ENCODE measurements at regions not wholly inside any gene's neighbourhood (a gene's known extent, or its start where the extent isn't known, plus 50 kb on each side); places are given as distances from the start of the nearest gene placed in this dataset.

DNA sequence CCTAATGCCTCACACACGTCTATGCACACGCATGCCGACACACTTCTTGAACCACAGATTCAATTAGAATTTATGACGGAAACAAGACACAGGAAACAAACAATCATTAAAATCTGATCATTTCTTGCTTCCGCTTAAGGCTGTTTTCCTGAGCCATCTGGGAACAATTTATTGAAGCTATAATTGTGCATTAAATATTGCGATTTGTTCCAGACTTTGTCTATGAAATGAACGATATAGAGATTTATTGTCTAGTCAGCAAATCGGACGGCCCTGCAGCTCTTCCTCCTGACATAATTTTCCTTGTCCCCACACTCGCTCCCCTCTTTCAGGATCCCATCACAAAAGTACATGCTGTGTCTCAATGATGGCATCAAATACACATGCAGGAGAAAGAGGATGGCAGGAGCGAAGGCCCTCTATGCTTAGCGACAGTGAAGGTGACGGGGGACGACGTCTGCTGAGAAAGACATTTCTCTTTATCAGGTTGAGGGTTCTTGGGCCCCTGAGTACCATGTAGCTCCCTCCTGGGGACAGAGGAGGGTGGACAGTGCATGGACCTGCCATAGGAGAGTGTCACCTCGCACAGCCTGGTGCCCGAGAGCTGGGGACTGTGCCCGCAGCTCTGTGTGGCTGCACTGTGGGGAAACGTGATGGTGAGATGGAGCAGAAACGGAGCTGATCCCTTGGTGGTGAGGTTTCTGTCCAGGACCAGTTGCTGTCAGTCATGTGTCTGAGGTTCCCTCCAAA lies 157.3 kb downstream of the ACKR3 start:
- H3K27ac Mint-ChIP-seq, result no peak overlapping the region
- no peak for DNase-seq
- H3K9me3 Mint-ChIP-seq, result peaks cover 0 to 1% (median 0%) of the 10 kb centered on the region in 7 donors
- no peak for ATAC-seq (ENCODE audit: low read depth in 2 of 2)
- no peaks in the 10 kb centered on the region for H3K36me3 Mint-ChIP-seq
- H3K27me3 Mint-ChIP-seq, result peaks cover 0 to 13% (median 12%) of the 10 kb centered on the region in 3 donors
- no peak overlapping the region for H3K4me3 Mint-ChIP-seq
- H3K4me1 Mint-ChIP-seq, result no peaks in the 10 kb centered on the region

DNA sequence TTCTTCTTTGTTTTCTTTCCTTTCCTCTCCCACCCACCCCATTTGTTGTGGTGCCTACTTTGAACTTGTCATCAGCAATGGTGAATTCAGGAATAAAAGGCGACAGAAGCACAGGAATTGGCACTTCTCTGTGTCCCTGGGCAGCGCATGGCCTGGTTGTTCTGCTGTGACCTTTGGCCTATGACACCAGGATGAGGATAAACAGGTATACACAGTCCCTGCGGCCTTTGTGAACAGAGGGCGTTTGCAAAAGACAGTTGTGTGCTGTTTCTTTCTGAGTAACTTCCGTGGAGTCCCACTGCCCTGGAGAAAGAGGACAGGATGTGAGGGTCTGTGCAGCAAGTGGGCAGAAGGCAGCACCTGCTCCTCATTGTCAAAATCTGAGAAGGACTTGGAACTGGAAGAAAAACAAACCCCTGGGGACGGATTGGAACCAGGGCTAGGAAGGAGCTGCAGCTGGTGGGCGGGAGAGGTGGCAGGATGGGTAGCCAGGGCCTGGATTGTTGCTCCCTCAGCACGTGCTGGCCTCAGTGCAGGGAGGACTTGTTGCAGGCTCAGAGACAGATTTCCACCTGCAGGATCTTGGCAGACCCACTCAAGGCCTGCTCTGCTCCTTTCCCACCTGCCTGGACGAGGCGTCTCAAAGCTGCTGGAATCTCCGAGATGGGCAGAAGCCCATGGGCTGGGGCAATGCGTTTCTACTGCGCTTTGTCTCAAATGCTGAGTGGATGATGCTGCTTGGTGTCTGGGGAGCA lies 159.5 kb downstream of the ACKR3 start:
- ATAC-seq (ENCODE audit: low read depth in 2 of 2), result no peak
- no peaks in the 10 kb centered on the region for H3K4me1 Mint-ChIP-seq

GRCh38 chr2:236730393-236730792 lies 160.8 kb downstream of the ACKR3 start:
- Mint-ChIP-seq H3K27ac (no peak overlapping the region), H3K27me3 (peaks cover 0 to 13% (median 6%) of the 10 kb centered on the region in 3 donors), H3K4me1 (no peaks in the 10 kb centered on the region), H3K36me3 (no peaks in the 10 kb centered on the region), H3K4me3 (no peak overlapping the region), H3K9me3 (peaks cover 0 to 1% (median 0%) of the 10 kb centered on the region in 7 donors)
- no peak for ATAC-seq (ENCODE audit: low read depth in 2 of 2)
- no peak for DNase-seq

More for the DNA sequence above, 159.5 kb downstream of the ACKR3 start:
- no peak overlapping the region for H3K4me3 Mint-ChIP-seq
- no peaks in the 10 kb centered on the region for H3K36me3 Mint-ChIP-seq
- H3K27ac Mint-ChIP-seq, result no peak overlapping the region
- DNase-seq, result no peak
- H3K27me3 Mint-ChIP-seq, result peaks cover 0 to 13% (median 6%) of the 10 kb centered on the region in 3 donors
- peaks cover 0 to 1% (median 0%) of the 10 kb centered on the region in 7 donors for H3K9me3 Mint-ChIP-seq

- peaks cover 0 to 3% (median 0%) of the 10 kb centered on the region in 7 donors for H3K9me3 Mint-ChIP-seq
Measured at GRCh38 chr2:236731767-236732580, 162.3 kb downstream of the ACKR3 start.

DNA sequence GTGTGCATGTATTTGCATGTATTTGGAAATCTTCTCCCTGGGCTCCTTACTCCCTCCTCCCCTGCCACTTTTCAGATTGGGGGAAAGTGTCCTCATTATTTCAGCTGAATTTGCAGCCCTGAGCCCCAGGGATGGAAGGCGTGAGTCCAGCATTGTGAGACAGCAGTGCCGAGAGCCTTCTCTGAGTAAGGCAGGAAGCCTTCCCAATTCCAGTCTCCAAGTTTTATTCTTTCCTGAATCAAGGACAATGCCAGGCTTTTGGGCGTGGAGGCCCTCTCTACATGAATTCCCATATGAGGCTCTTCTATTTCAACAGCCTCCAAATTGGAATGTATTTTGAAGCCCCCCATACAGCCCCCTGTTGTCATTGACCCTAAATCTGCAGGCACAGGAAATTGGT lies 163.5 kb downstream of the ACKR3 start:
- ATAC-seq (ENCODE audit: low read depth in 2 of 2), result no peak

More at GRCh38 chr2:236731767-236732580, 162.3 kb downstream of the ACKR3 start:
- DNase-seq (no peak), ATAC-seq (ENCODE audit: low read depth in 2 of 2) (no peak)
- Mint-ChIP-seq H3K4me1 (no peaks in the 10 kb centered on the region), H3K27me3 (peaks cover 0 to 22% (median 1%) of the 10 kb centered on the region in 3 donors), H3K4me3 (no peak overlapping the region), H3K27ac (no peak overlapping the region), H3K36me3 (no peaks in the 10 kb centered on the region)

DNA sequence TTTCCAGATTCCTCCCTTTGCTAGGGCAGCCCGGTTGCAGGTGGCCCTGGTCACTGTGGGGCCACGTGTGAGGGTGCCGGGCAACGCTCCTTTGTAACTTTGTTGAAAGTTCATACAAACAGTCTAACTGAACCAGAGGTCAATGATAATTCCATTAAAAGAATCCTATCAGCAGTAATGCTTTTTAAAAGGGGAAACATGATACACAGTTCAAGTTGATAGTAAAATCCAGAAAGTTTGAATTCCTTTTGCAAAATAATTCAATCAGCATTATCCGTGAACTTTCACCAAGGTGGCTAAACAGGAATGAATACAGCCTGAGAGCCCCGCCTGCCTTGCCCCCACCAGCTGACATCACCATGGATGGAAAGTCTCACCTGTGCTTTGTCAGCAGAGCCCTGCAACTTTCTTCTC lies 166.2 kb downstream of the ACKR3 start:
- Mint-ChIP-seq H3K27me3 (peaks cover 0 to 29% (median 17%) of the 10 kb centered on the region in 3 donors), H3K9me3 (peaks cover 0 to 9% (median 0%) of the 10 kb centered on the region in 7 donors), H3K4me1 (no peaks in the 10 kb centered on the region), H3K36me3 (no peaks in the 10 kb centered on the region), H3K4me3 (no peak overlapping the region), H3K27ac (no peak overlapping the region)
- ATAC-seq (ENCODE audit: low read depth in 2 of 2) (no peak), DNase-seq (no peak)

More for the DNA sequence above, 163.5 kb downstream of the ACKR3 start:
- Mint-ChIP-seq H3K4me3 (no peak overlapping the region), H3K27ac (no peak overlapping the region), H3K4me1 (no peaks in the 10 kb centered on the region), H3K27me3 (peaks cover 0 to 23% (median 0%) of the 10 kb centered on the region in 3 donors), H3K36me3 (no peaks in the 10 kb centered on the region), H3K9me3 (peaks cover 0 to 1% (median 0%) of the 10 kb centered on the region in 7 donors)
- no peak for DNase-seq

DNA sequence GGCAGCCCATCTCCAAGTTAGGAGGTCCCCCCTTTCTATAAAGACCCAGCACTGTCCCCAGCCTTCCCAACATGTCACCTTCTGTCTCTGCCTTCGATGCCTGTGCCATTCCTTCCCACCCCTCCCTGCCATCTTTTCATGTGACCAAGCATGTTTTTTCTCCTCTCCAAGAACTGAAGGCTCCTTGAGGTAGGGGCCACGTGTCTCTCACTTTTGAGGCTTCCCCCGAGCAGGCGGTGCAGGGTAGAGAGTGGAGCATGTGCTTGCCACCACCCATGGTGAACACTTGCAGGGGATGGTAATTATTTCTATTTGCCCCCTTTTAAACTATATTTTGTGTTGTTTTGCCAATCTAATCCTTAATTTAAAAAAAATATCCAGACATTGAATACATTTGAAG lies 168.4 kb downstream of the ACKR3 start:
- Mint-ChIP-seq H3K36me3 (no peaks in the 10 kb centered on the region), H3K27me3 (peaks cover 0 to 29% (median 17%) of the 10 kb centered on the region in 3 donors), H3K9me3 (peaks cover 0 to 9% (median 0%) of the 10 kb centered on the region in 7 donors), H3K27ac (no peak overlapping the region), H3K4me1 (no peaks in the 10 kb centered on the region), H3K4me3 (no peak overlapping the region)
- no peak for ATAC-seq (ENCODE audit: low read depth in 2 of 2)
- DNase-seq, result no peak

DNA sequence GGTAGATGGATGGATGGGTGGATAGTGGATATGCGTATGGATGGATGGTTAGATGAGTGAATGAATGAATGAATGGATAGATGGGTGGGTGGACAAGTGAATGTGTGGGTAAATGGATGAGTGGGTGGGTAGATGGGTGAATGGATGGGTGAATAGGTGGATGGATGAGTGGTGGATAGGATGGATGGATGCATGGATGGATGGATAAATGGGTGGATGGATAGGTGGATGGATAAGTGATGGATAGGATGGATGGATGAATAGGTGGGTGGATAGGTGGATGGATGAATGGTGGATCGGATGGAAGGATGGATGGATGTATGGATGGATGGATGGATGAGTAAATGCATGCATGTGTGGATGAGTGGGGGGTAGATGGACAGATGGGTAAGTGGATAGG lies 169.3 kb downstream of the ACKR3 start:
- peaks cover 4 to 29% (median 17%) of the 10 kb centered on the region in 3 donors for H3K27me3 Mint-ChIP-seq
- no peak overlapping the region for H3K27ac Mint-ChIP-seq
- H3K9me3 Mint-ChIP-seq, result peaks cover 0 to 9% (median 0%) of the 10 kb centered on the region in 7 donors
- H3K4me3 Mint-ChIP-seq, result no peak overlapping the region
- no peaks in the 10 kb centered on the region for H3K4me1 Mint-ChIP-seq
- ATAC-seq (ENCODE audit: low read depth in 2 of 2), result no peak
- no peaks in the 10 kb centered on the region for H3K36me3 Mint-ChIP-seq
- DNase-seq, result no peak

GRCh38 chr2:236739663-236740062 lies 170.0 kb downstream of the ACKR3 start:
- Mint-ChIP-seq H3K4me3 (no peak overlapping the region), H3K36me3 (no peaks in the 10 kb centered on the region), H3K9me3 (peaks cover 0 to 9% (median 0%) of the 10 kb centered on the region in 7 donors), H3K27ac (peak overlapping the region in 1 of 6 donors; percentile 34), H3K27me3 (peaks cover 5 to 29% (median 23%) of the 10 kb centered on the region in 3 donors), H3K4me1 (no peaks in the 10 kb centered on the region)
- ATAC-seq (ENCODE audit: low read depth in 2 of 2), result no peak
- DNase-seq, result no peak

DNA sequence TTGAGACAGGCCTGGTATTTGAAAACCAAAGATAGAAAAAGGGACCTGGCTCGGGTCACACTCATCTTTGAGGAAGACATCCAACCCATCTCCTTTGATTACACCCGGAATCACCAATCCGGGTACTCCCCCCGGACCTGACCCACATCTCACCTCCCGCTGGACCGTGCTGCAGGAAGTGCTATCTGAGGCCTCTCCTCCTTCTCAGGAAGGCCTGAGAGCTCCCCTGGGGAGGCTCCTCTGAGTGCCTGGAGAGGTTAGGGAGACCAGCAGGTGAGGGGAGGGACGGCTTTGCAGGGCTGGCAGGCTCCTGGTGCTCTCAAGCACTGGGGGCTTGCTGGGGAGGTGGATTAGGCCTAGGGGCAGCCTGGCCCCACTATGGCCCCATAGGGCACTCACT lies 170.9 kb downstream of the ACKR3 start:
- Mint-ChIP-seq H3K4me3 (no peak overlapping the region), H3K36me3 (no peaks in the 10 kb centered on the region), H3K27me3 (peaks cover 5 to 29% (median 23%) of the 10 kb centered on the region in 3 donors), H3K9me3 (peaks cover 0 to 9% (median 0%) of the 10 kb centered on the region in 7 donors), H3K4me1 (no peaks in the 10 kb centered on the region), H3K27ac (no peak overlapping the region)
- DNase-seq, result no peak
- ATAC-seq (ENCODE audit: low read depth in 2 of 2), result no peak

DNA sequence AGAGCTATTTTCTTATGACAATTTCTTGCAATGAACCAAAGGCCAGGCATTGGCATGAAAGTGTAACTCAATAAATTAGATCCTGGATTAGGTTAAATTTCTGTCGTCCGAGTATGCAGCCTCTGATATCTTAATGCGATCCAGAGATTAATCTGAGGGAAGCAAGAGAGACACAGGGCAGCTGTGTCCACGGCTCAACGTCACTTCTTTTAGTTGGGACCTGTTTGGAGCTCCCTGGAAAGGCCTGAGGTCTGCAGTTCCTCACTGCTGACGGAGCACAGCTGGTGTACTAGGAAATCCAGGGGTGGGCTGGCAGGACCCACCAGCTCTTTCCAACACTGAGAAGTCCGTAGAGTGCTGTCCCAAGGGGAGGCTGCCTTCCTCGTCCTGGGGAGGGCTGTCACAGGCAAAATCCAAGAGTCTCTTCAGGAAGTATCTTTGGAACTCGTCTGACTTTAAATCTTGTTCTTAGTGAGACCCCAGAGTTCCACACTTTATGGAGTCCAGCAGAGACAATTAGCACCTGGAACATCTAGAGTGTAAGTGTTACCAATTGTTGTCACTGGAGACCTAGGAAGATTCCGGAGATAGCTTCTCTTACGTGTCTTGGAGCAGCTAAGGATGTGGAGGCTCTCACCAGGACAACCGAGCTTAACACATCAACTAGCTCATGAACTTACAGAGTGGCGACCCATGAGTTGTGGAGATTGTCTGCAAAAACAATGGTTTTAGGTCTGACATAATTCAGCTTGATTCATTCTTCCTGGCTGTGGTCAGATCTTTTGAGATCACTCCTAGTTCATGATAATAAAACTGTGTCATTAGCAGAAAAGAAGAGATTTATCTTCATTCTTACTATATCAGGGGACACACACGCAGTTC lies 173.7 kb downstream of the ACKR3 start:
- H3K9me3 Mint-ChIP-seq, result peaks cover 0 to 9% (median 0%) of the 10 kb centered on the region in 7 donors
- peaks cover 9 to 22% (median 18%) of the 10 kb centered on the region in 3 donors for H3K27me3 Mint-ChIP-seq
- H3K36me3 Mint-ChIP-seq, result no peaks in the 10 kb centered on the region
- H3K4me1 Mint-ChIP-seq, result no peaks in the 10 kb centered on the region
- ATAC-seq (ENCODE audit: low read depth in 2 of 2) (no peak), DNase-seq (no peak)
- H3K27ac Mint-ChIP-seq, result no peak overlapping the region
- H3K4me3 Mint-ChIP-seq, result no peak overlapping the region

DNA sequence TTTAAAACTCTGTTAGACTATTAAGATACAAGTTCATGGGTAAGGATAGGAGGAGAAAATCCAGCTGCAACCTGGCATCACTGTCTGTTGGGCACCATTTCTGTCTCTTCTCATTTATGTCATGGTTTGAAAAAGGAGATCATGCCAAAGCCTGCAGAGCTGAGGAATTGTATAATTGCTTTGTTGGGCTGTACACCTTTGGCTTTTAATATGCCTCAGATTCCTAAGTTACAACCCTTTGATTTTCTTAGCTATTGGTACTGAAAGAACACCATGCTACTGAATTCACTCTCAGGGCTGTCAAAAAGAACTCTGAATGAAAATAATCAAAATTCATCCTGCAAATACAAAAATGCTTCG lies 174.3 kb downstream of the ACKR3 start:
- H3K9me3 Mint-ChIP-seq, result peaks cover 0 to 5% (median 0%) of the 10 kb centered on the region in 7 donors
- no peak for DNase-seq
- H3K4me3 Mint-ChIP-seq, result no peak overlapping the region
- no peak overlapping the region for H3K27ac Mint-ChIP-seq
- ATAC-seq (ENCODE audit: low read depth in 2 of 2), result no peak
- no peaks in the 10 kb centered on the region for H3K36me3 Mint-ChIP-seq
- H3K4me1 Mint-ChIP-seq, result no peaks in the 10 kb centered on the region
- H3K27me3 Mint-ChIP-seq, result peaks cover 9 to 17% (median 12%) of the 10 kb centered on the region in 3 donors

Measured in naive B cell (primary cell).